ENCODE measurements at regions not wholly inside any gene's neighbourhood (a gene's known extent, or its start where the extent isn't known, plus 50 kb on each side); places are given as distances from the start of the nearest gene placed in this dataset.

DNA sequence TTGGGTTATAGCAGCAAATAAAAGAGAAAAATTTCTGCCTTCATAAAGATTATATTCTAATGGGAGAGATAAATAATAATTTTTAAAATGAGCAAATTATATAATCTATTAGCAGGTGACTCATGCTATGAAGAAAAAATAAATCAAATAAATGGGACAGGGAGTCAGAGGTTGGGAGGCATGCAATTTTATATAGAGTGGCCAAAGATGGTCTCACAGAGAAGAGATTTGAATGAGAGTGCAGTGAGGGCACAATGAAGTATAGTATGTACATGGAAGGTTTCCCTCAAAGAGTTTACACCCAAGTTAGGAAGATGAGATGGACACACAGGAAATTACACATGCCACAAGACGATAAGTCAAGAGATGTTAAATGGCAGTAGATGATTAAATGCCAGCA lies 369.4 kb downstream of the TXNL1 start:
- Histone ChIP-seq H3K27ac (no peak overlapping the region), H3K4me3 (no peak overlapping the region)
- DNase-seq (ENCODE audit: low spot score): no peak
- TF ChIP-seq, protein P1, sequence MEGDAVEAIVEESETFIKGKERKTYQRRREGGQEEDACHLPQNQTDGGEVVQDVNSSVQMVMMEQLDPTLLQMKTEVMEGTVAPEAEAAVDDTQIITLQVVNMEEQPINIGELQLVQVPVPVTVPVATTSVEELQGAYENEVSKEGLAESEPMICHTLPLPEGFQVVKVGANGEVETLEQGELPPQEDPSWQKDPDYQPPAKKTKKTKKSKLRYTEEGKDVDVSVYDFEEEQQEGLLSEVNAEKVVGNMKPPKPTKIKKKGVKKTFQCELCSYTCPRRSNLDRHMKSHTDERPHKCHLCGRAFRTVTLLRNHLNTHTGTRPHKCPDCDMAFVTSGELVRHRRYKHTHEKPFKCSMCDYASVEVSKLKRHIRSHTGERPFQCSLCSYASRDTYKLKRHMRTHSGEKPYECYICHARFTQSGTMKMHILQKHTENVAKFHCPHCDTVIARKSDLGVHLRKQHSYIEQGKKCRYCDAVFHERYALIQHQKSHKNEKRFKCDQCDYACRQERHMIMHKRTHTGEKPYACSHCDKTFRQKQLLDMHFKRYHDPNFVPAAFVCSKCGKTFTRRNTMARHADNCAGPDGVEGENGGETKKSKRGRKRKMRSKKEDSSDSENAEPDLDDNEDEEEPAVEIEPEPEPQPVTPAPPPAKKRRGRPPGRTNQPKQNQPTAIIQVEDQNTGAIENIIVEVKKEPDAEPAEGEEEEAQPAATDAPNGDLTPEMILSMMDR (IDR thresholded peaks at IDR 0.05): no peak

GRCh38 chr18:56267334-56267733 lies 371.1 kb downstream of the TXNL1 start:
- no peak for DNase-seq (ENCODE audit: low spot score)
- TF ChIP-seq, protein P1 (IDR thresholded peaks at IDR 0.05): no peak
- Histone ChIP-seq H3K27ac (no peak overlapping the region), H3K4me3 (no peak overlapping the region)

DNA sequence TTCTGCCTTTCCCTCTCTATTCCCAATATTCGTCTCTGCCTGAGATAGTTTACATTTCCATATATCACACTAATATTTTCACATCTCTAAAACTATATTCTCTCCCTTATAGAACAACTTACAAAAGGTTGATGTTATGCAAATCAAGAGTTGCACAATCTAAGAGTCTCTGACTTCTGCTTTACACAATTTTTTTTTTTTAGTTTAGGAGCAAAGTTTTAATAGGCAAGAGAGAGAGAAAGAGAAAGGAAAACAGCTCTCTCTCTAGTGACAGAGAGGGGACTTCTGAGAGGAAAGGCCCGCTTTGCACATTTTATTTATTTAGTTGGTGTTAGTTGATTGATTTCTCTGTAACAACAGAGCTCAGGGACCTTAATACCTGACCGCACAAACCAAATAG lies 380.2 kb downstream of the TXNL1 start:
- no peak overlapping the region for H3K4me3 ChIP-seq
- TF ChIP-seq, protein P1 (IDR thresholded peaks at IDR 0.05): no peak
- DNase-seq (ENCODE audit: low spot score): no peak
- H3K27ac ChIP-seq: no peak overlapping the region

DNA sequence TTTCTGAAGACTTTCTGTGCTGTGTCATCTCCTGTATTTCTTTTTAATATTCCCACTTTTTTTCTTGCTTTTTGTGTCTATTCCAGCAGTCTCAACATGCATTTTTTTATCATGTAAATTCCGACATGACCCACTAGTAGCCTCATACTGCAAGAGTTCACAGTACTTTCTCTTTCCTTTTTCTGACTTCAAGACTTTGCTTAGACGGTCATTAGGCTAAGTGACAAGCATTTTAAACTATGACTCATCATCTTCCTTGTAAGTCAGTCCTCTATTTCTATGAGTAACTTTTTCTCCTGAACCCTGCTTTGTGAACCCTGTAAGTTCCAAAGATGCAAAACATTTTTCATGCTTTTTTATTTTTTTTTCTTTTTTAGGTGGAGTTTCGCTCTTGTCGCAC lies 381.2 kb downstream of the TXNL1 start:
- TF ChIP-seq, protein P1 (IDR thresholded peaks at IDR 0.05): no peak
- no peak for DNase-seq (ENCODE audit: low spot score)
- Histone ChIP-seq H3K27ac (no peak overlapping the region), H3K4me3 (no peak overlapping the region)

GRCh38 chr18:56256659-56257058 lies 381.7 kb downstream of the TXNL1 start:
- H3K4me3 ChIP-seq: no peak overlapping the region
- no peak overlapping the region for H3K27ac ChIP-seq
- TF ChIP-seq, protein P1 (IDR thresholded peaks at IDR 0.05): no peak
- no peak for DNase-seq (ENCODE audit: low spot score)

DNA sequence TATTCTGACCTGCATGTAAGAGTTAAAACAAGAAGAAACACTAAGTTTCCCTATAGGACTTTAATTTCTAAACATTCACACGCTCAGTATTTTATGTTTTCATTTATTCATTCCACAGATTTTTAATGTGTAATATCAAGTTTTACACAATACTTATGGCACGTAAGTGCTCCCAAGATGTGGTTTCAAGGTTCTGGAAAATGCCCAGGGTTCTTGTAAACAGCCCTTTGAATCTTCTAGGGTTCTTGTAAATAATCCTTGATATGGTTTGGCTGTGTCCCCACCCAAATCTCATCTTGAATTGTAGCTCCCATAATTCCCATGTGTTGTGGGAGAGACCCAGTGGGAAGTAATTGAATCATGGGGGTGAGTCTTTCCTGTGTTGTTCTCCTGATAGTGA lies 383.0 kb downstream of the TXNL1 start:
- TF ChIP-seq, protein P1 (IDR thresholded peaks at IDR 0.05): no peak
- Histone ChIP-seq H3K27ac (no peak overlapping the region), H3K4me3 (no peak overlapping the region)
- no peak for DNase-seq (ENCODE audit: low spot score)

DNA sequence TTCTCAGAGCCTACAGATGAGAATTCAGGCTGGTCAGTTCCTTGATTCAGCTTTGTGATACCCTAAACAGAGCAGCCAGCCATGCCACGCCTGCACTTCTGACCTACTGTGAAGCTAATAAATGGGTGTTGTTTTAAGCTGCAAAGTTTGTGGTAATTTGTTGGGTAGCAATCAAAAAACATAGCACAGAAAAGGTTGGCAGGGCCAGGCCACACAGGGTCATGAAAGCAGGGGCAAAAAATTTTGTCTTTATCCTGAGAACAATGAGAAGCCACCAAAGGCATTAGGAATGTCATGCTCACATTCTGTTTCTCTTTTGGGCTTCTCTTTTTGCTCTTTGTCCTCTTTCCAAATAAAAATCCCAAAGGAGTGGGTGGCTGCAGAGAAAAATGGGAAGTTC lies 385.9 kb downstream of the TXNL1 start:
- no peak for DNase-seq (ENCODE audit: low spot score)
- Histone ChIP-seq H3K27ac (no peak overlapping the region), H3K4me3 (no peak overlapping the region)
- TF ChIP-seq, protein P1 (IDR thresholded peaks at IDR 0.05): no peak
